B cell (primary cell): ENCODE measurements at regions not wholly inside any gene's neighbourhood (a gene's known extent, or its start where the extent isn't known, plus 50 kb on each side); places are given as distances from the start of the nearest gene placed in this dataset.

Source experiments
- ATAC-seq: fragments of 200-7000 bp; cut with Tn5 transposase; one replicate; pipeline ENCODE4 v1.10.0; 2021; ENCODE audit warnings: low read depth, mild to moderate bottlenecking, moderate number of reproducible peaks, moderate library complexity
- CTCF ChIA-PET: fragments of 350-600 bp; sonication (Branson Sonifier 250); formaldehyde crosslinking; loops from one replicate; lab custom pipeline; 2021; ENCODE audit warnings: antibody characterized with exemption, inconsistent platforms; lab: Charles Lee
- POLR2A ChIA-PET: fragments of 350-600 bp; sonication (Branson Sonifier 250); formaldehyde crosslinking; loops from one replicate; lab custom pipeline; 2021; ENCODE audit warnings: antibody characterized with exemption; lab: Charles Lee
- DNase-seq: peaks from one replicate; pipeline ENCODE4 v3.0.0; 2013
- H2AFZ ChIP-seq: 2 replicates; pipeline ENCODE4 v1.6.1; 2012; ENCODE audit warnings: mild to moderate bottlenecking, low read depth, low read length; ENCODE audit not compliant: insufficient read depth, poor library complexity, severe bottlenecking
- H3K27ac ChIP-seq, 2 donors: 1 replicate in 1 of 2; 2 replicates in 1 of 2; pipeline ENCODE4 v1.5.1; 2012 to 2013; ENCODE audit warnings: low read length in 2 of 2, mild to moderate bottlenecking in 2 of 2, moderate library complexity in 1 of 2
- H3K27me3 ChIP-seq, 4 experiments: fragments of 200-600 bp in 1 of 4; sonication (generic) in 1 of 4; replicated peaks in 1 of 4; 1 replicate in 2 of 4; 2 replicates in 2 of 4; pipeline versions ENCODE4 v1.6.1 to v1.7.0; 2013 to 2016; ENCODE audit warnings: low read length in 3 of 4, mild to moderate bottlenecking in 2 of 4, mixed read lengths in 1 of 4, moderate library complexity in 1 of 4; ENCODE audit not compliant: insufficient read depth in 4 of 4, control insufficient read depth in 3 of 4; ENCODE audit errors: control extremely low read depth in 1 of 4
- H3K36me3 ChIP-seq, 2 experiments: replicated peaks in 1 of 2; 1 replicate in 1 of 2; 2 replicates in 1 of 2; pipeline versions ENCODE4 v1.6.1 to v1.7.1; 2013; ENCODE audit warnings: low read length in 1 of 2; ENCODE audit not compliant: insufficient read depth in 2 of 2, control insufficient read depth in 1 of 2; ENCODE audit errors: control extremely low read depth in 1 of 2, extremely low read depth in 1 of 2
- H3K4me1 ChIP-seq, 2 donors: fragments of 200-600 bp in 1 of 2; sonication (generic) in 1 of 2; 1 replicate in 1 of 2; 2 replicates in 1 of 2; pipeline versions ENCODE4 v1.5.1 to v1.6.1; 2013 to 2017; ENCODE audit warnings: low read length in 2 of 2; ENCODE audit not compliant: control insufficient read depth in 2 of 2, insufficient read depth in 2 of 2
- H3K4me2 ChIP-seq: replicated peaks from 2 replicates; pipeline ENCODE3; 2012; ENCODE audit warnings: mild to moderate bottlenecking, low read depth, low read length; ENCODE audit not compliant: poor library complexity, severe bottlenecking
- H3K4me3 ChIP-seq, 5 experiments: fragments of 200-600 bp in 1 of 5; sonication (generic) in 1 of 5; 1 replicate in 3 of 5; 2 replicates in 2 of 5; pipeline versions ENCODE4 v1.5.1 to v1.7.0; 2011 to 2016; ENCODE audit warnings: low read length in 4 of 5, mild to moderate bottlenecking in 4 of 5, low read depth in 2 of 5, control low read depth in 1 of 5, moderate library complexity in 1 of 5; ENCODE audit not compliant: insufficient read depth in 1 of 5; ENCODE audit errors: control extremely low read depth in 1 of 5, extremely low read depth in 1 of 5
- H3K79me2 ChIP-seq: fragments of 200-600 bp; sonication (generic); one replicate; pipeline ENCODE4 v1.6.0; 2016; ENCODE audit warnings: low read length; ENCODE audit not compliant: control insufficient read depth, insufficient read depth
- H3K9ac ChIP-seq: fragments of 200-600 bp; sonication (generic); 2 replicates; pipeline ENCODE4 v1.6.1; 2017; ENCODE audit warnings: mild to moderate bottlenecking, low read length, moderate library complexity
- H3K9me3 ChIP-seq, 3 donors: one replicate each; pipeline versions ENCODE4 v1.6.1 to v1.7.1; 2013; ENCODE audit warnings: low read length in 2 of 3; ENCODE audit not compliant: control insufficient read depth in 2 of 3, insufficient read depth in 1 of 3; ENCODE audit errors: control extremely low read depth in 1 of 3
- H4K20me1 ChIP-seq: 2 replicates; pipeline ENCODE4 v1.6.0; 2012; ENCODE audit warnings: mild to moderate bottlenecking, low read length; ENCODE audit not compliant: insufficient read depth, control insufficient read depth, poor library complexity, severe bottlenecking
- H3K27ac Mint-ChIP-seq: one replicate; pipeline ENCODE4 v1.8.0; 2021; ENCODE audit warnings: mixed read lengths
- H3K27me3 Mint-ChIP-seq: one replicate; pipeline ENCODE4 v1.8.0; 2021; ENCODE audit warnings: mixed read lengths
- H3K4me1 Mint-ChIP-seq: one replicate; pipeline ENCODE4 v1.8.0; 2021; ENCODE audit warnings: mixed read lengths
- H3K4me3 Mint-ChIP-seq: one replicate; pipeline ENCODE4 v1.8.0; 2021; ENCODE audit warnings: mixed read lengths
- H3K9me3 Mint-ChIP-seq: one replicate; pipeline ENCODE4 v1.8.0; 2022; ENCODE audit warnings: mixed read lengths; ENCODE audit not compliant: insufficient read depth
- CTCF ChIP-seq: fragments of 200-600 bp; IDR thresholded peaks from one replicate; pipeline ENCODE4 v1.8.0; 2022; ENCODE audit warnings: antibody characterized with exemption, mild to moderate bottlenecking
- EZH2 ChIP-seq: IDR thresholded peaks from 2 replicates; pipeline ENCODE4 v1.6.1; 2012; ENCODE audit warnings: borderline replicate concordance, low read depth, mild to moderate bottlenecking, moderate library complexity, low read length; ENCODE audit not compliant: insufficient read depth, poor library complexity, severe bottlenecking
- WGBS: methylation state at CpG from one replicate; pipeline ENCODE4 v1.1.5; 2013; ENCODE audit warnings: missing lambda C conversion rate; ENCODE audit not compliant: insufficient coverage; 5-methylcytosine and 5-hydroxymethylcytosine counted together
- intact Hi-C: fragments of 100-400 bp; cut with micrococcal nuclease; formaldehyde crosslinking; loops from one replicate; pipeline ENCODE4 v1.10.0; 2022

DNA sequence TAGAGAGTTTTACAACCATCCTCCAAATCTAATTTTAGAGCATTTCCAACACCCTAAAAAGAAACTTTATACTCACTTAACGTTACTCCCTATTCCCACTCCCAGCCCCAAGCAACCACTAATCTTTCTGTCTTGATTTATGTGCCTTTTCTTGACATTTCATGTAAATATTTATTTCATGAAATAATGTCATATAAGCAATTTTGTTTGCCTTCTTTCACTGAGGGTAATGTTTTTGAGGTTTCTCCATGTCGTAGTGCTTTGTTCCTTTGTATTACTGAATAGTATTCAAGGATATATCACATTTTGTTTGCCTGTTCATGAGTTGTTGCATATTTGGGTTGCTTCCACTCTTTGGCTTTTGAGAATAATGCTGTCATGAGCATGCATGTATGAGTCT lies 155.4 kb upstream of the PLAAT1 start:
- Mint-ChIP-seq H3K9me3 (no peaks in the 10 kb centered on the region), H3K27me3 (peaks cover 5% of the 10 kb centered on the region), H3K27ac (no peak overlapping the region), H3K4me3 (no peak overlapping the region), H3K4me1 (no peaks in the 10 kb centered on the region)
- ATAC-seq (no peak), DNase-seq (no peak)
- Histone ChIP-seq H3K36me3 (no peaks in the 10 kb centered on the region), H3K27ac (no peak overlapping the region), H3K4me2 (no peak overlapping the region), H3K79me2 (no peaks in the 10 kb centered on the region), H3K9me3 (peaks cover 0 to 5% (median 0%) of the 10 kb centered on the region in 3 donors), H3K4me1 (no peaks in the 10 kb centered on the region), H4K20me1 (no peaks in the 10 kb centered on the region), H3K9ac (no peak overlapping the region), H3K4me3 (no peak overlapping the region), H3K27me3 (no peaks in the 10 kb centered on the region), H2AFZ (no peak overlapping the region)
- TF ChIP-seq EZH2 (no peak), CTCF (no peak)
- POLR2A ChIA-PET, result no interaction called here
- 60% methylated on average over 1 of the region's 2 CpGs for WGBS
- CTCF ChIA-PET, result no interaction called here
- intact Hi-C loops, result no loop called here

DNA sequence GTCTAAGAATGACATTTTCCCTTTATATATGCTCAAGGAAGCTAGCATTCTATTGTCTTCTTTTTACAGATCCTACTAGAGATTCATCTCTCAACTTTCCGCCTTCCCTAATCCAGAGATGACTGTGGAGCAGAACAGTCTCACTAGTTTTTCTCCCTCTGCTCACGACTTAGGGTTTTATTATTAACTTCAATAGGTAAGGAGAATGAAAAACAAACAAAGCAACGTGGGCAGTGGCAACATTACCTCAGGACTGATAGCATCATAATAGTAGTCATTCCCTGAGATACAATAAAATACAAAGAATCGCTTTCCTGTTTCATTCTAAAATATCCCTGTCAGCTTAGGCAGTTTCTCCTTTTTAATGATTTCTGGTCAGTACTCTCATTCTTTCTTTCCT lies 154.3 kb upstream of the PLAAT1 start:
- Mint-ChIP-seq H3K4me1 (no peaks in the 10 kb centered on the region), H3K4me3 (no peak overlapping the region), H3K9me3 (no peaks in the 10 kb centered on the region), H3K27ac (no peak overlapping the region), H3K27me3 (peaks cover 5% of the 10 kb centered on the region)
- POLR2A ChIA-PET, result no interaction called here
- CTCF ChIA-PET, result no interaction called here
- H3K4me2 ChIP-seq, result no peak overlapping the region
- H3K9me3 ChIP-seq, result peaks cover 0 to 5% (median 0%) of the 10 kb centered on the region in 3 donors
- no peak for ATAC-seq
- H4K20me1 ChIP-seq, result no peaks in the 10 kb centered on the region
- no peak overlapping the region for H3K27ac ChIP-seq
- intact Hi-C loops, result no loop called here
- no peak for DNase-seq
- H3K79me2 ChIP-seq, result no peaks in the 10 kb centered on the region
- H3K9ac ChIP-seq, result no peak overlapping the region
- no peak overlapping the region for H3K4me3 ChIP-seq
- TF ChIP-seq CTCF, result no peak
- no peak for TF ChIP-seq EZH2
- H3K27me3 ChIP-seq, result no peaks in the 10 kb centered on the region
- H2AFZ ChIP-seq, result no peak overlapping the region
- H3K36me3 ChIP-seq, result no peaks in the 10 kb centered on the region
- no CpG with 5 or more reads among the region's 4 CpGs for WGBS
- H3K4me1 ChIP-seq, result no peaks in the 10 kb centered on the region
